AG09309 (cell line): ENCODE measurements at regions not wholly inside any gene's neighbourhood (a gene's known extent, or its start where the extent isn't known, plus 50 kb on each side); places are given as distances from the start of the nearest gene placed in this dataset.
A peak's percentile ranks its signal among the peaks of the same experiment; 100 is the strongest.

ENCODE experiments used
- DNase-seq: peaks from one replicate; pipeline ENCODE4 v3.0.0-alpha.2; 2010; ENCODE audit warnings: low read depth
- H3K4me3 ChIP-seq: 2 replicates; pipeline ENCODE4 v1.5.1; 2011; ENCODE audit warnings: mild to moderate bottlenecking, low read depth, low read length, moderate library complexity; ENCODE audit not compliant: control insufficient read depth
- CTCF ChIP-seq: IDR thresholded peaks from 2 replicates; pipeline ENCODE4 v1.5.1; 2011; ENCODE audit warnings: mild to moderate bottlenecking, low read depth, low read length, inconsistent platforms; ENCODE audit not compliant: insufficient read depth, control insufficient read depth; ENCODE audit errors: missing control alignments

- no peak overlapping the region for H3K4me3 ChIP-seq
- no peak for TF ChIP-seq CTCF
- DNase-seq = peak; percentile 20
Observed at GRCh38 chr5:169460896-169461295, 122.7 kb upstream of the SPDL1 start.

DNA sequence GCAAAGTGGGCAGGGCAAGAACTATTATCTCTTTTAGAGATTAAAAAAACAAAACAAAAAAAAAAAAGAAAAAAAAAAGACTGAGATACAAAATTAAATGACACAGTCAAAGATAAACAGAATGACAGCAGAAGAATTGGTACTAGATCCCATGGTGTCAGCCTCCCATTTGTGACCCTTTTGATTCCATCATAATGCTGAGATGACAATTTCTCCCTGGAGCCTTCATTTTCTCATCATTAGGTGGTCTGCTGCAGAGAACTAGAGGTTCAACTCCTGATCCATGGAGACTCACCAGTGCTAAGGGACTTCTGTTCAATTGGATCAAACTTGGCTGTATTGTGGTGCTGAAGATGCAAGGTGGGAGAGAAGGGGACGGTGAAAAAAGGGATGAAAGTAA, 123.5 kb upstream of the SPDL1 start:
- no peak for DNase-seq
- TF ChIP-seq CTCF = no peak
- H3K4me3 ChIP-seq = no peak overlapping the region

DNA sequence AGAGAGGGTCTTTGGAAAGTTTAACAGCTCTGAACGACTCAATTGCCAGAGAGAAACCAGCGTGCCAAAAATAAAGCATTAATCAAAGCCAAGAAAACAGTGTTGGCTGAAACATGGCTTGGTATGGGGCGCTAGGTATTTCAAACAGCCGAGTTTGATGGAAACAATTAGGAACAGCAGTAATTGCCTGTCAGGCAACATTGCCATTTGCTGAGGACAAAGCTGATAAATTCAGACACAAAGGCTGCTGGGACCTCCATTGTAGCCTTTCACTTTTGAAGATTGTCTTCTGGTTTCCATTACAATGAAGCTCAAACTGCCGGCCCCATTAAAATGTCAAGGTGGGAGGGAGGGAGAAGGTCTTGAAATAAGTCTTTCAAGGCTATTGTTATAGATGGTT, 125.4 kb upstream of the SPDL1 start:
- TF ChIP-seq CTCF = no peak
- H3K4me3 ChIP-seq = no peak overlapping the region
- no peak for DNase-seq

GRCh38 chr5:169450464-169450863, 133.1 kb upstream of the SPDL1 start:
- no peak for TF ChIP-seq CTCF
- DNase-seq = no peak
- H3K4me3 ChIP-seq = no peak overlapping the region

DNA sequence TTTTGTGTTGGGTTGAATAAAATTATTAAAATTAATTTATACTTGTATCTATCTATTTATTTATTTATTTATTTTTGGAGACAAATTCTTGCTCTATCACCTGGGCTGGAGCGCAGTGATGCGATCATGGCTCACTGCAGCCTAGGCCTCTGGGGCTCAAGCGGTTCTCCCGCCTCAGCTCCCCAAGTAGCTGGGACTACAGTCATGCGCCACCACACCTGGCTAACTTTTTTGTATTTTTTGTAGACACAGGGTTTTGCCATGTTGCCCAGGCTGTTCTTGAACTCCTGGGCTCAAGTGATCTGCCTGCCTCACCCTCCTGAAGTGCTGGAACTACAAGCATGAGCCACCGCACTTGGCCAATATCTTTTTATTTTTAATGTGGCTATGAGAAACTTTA, 134.7 kb upstream of the SPDL1 start:
- no peak for TF ChIP-seq CTCF
- no peak for DNase-seq
- H3K4me3 ChIP-seq = no peak overlapping the region

DNA sequence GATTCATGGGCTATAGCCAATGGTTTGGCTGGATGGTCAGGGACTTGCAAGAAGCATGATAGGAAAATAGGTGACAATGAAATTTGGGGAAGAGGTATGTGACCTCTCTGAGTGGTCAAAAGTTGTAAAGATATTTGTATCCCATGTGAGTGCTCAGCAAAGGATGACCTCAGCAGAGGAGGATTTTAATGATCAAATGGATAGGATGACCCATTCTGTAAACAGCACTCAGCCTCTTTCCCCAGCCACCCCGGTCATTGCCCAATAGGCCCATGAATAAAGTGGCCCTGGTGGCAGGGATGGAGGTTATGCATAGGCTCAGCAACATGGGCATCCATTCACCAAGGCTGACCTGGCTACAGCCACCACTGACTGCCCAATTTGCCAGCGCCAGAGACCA, 138.4 kb upstream of the SPDL1 start:
- no peak overlapping the region for H3K4me3 ChIP-seq
- no peak for TF ChIP-seq CTCF
- no peak for DNase-seq
